ENCODE measurements at regions not wholly inside any gene's neighbourhood (a gene's known extent, or its start where the extent isn't known, plus 50 kb on each side); places are given as distances from the start of the nearest gene placed in this dataset.

GRCh38 chr2:64399521-64399920 is 54.4 kb upstream of the LGALSL start:
- no peak overlapping the region for H3K4me3 ChIP-seq (ENCODE audit: low read depth, low read length)
- TF ChIP-seq CTCF (conservative IDR thresholded peaks at IDR 0.05; ENCODE audit: low read depth, low read length) = no peak

GRCh38 chr2:64400105-64400728 is 53.7 kb upstream of the LGALSL start:
- DNase-seq (ENCODE audit: low read depth) = no peak
- no peak for TF ChIP-seq CTCF (conservative IDR thresholded peaks at IDR 0.05; ENCODE audit: low read depth, low read length)
- H3K4me3 ChIP-seq (ENCODE audit: low read depth, low read length) = no peak overlapping the region

More at GRCh38 chr2:64399521-64399920, 54.4 kb upstream of the LGALSL start:
- no peak for DNase-seq (ENCODE audit: low read depth)

DNA sequence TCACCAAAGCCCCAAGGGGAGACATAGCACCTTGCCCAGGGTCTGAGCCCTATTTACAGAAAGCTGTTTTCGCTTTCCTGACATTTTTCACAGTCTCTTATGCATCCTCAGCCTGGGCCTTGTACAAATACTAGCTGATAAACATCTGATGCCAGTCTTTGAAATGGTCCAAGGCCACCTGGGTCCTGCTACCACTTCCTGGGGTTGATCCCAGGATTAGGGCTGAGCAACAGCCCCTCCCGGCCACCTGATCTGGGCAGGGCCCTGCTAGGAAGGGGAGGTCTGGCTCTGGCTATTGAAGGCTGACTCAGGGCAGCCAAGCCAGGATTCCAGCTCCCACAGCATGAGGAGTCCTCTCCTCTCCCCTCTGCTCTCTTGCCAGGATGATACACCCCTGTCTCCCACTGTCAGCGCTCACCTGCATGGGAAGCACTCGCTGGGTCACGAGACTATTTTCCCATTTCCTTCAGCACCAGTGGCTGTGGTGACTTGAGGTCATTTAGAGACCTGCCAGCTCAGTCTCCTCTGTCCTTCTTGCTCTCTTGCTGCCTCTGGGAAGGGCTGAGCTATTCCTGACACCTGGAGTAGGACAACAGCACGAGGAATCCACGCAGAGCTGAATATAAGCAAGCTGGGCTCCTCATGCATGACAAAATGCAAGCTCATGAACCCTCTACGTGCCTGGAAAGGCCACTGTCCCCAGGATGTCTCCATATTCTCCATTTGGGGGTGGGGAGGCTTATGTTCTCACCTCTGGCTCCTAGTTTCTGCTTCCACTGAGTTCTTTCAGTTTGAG is 53.0 kb upstream of the LGALSL start:
- peak; percentile 20 for DNase-seq (ENCODE audit: low read depth)
- H3K4me3 ChIP-seq (ENCODE audit: low read depth, low read length) = no peak overlapping the region
- TF ChIP-seq CTCF (conservative IDR thresholded peaks at IDR 0.05; ENCODE audit: low read depth, low read length) = no peak

- H3K4me3 ChIP-seq (ENCODE audit: low read depth, low read length) = no peak overlapping the region
- DNase-seq (ENCODE audit: low read depth) = no peak
- no peak for TF ChIP-seq CTCF (conservative IDR thresholded peaks at IDR 0.05; ENCODE audit: low read depth, low read length)
Observed at GRCh38 chr2:64401529-64401880, 52.5 kb upstream of the LGALSL start.

DNA sequence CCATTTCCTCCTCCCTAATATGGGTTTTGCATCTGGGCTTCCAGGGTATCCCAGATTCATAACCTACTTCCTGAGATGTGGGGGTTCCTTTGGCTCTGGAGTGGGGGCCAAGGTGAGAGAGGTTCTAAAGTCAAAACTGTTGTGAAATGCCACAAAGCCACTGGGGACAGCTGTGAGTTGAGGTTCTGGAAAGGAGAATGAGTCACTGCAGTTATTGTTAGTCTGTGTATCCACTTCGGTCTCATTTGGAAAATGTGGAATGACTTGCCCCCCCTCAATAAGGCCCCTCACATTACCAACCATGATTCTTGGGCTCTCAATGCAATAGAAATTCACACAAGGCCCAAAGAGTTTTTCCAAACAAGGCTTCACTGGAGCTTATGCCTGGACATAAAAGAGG is 51.1 kb upstream of the LGALSL start:
- no peak for DNase-seq (ENCODE audit: low read depth)
- H3K4me3 ChIP-seq (ENCODE audit: low read depth, low read length) = no peak overlapping the region
- TF ChIP-seq CTCF (conservative IDR thresholded peaks at IDR 0.05; ENCODE audit: low read depth, low read length) = no peak

DNA sequence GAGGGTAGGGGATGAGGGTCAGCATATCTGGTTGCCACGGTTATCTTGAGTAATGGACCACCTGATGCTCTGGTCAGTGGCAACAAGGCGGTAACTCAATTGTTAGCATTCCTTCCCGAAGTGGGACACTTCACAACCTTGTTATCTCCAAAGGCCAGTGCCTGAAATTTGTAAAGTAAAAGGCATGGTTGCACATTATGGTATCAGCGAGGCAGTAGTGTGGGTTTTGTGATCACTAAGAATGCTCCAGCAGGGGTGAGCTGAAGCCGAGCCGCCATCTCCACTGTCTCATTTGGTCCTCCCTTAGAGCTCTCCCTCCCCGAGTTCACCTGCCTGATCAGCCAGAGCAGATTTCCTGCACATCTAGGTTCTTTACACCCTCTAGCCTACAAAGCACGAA is 50.5 kb upstream of the LGALSL start:
- DNase-seq (ENCODE audit: low read depth) = no peak
- no peak overlapping the region for H3K4me3 ChIP-seq (ENCODE audit: low read depth, low read length)
- TF ChIP-seq CTCF (conservative IDR thresholded peaks at IDR 0.05; ENCODE audit: low read depth, low read length) = no peak

Data from epithelial cell of proximal tubule (primary cell).